AG08395 (cell line): ENCODE measurements at regions not wholly inside any gene's neighbourhood (a gene's known extent, or its start where the extent isn't known, plus 50 kb on each side); places are given as distances from the start of the nearest gene placed in this dataset.
"Not testable (repeated sequence)": the region's sequence is repeated elsewhere in the genome, so short reads cannot be mapped to it uniquely, and the experiment has no call there.

Experiments
- DNase-seq: peaks from one replicate; pipeline ENCODE4 v3.0.0; 2012; ENCODE audit warnings: mixed read lengths, low spot score

DNA sequence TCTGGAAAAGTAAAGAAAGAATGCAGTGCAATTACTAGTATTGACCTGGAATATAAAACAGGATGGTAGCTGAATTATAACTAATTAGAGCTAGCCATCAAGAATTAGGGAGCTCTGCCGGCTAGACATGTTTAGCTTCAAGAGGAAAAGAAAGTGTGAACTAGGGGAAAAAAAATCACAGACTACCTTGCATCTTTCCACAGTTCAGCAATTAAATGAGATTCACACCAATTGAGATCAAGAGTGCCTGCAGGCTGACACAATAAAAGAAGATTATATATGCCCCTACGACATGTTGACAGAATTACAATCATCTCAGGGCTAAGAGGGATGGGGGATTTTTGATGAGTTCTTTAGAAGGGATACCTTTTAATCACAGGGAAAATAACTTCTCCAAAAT is 303.3 kb upstream of the CELF2 start:
- DNase-seq, result no peak

DNA sequence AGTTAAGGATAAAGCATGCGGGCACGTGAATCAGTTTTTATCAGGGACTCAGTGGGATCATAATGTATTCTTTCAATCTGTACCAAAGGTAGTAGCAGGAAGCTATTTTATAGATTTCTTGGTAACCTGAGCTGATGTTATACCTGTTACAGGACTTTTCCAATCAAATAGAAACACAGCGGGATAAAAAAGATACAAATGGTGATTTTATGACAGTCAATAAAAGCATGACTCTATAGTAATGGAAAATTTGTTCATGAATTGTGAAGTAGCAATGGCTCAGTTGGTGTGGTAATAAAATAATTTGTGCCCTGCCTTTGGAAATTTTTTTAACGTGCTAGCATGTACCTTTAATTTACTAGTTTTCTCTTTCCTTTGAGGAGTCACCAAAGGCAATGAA is 300.7 kb upstream of the CELF2 start:
- DNase-seq, result no peak

DNA sequence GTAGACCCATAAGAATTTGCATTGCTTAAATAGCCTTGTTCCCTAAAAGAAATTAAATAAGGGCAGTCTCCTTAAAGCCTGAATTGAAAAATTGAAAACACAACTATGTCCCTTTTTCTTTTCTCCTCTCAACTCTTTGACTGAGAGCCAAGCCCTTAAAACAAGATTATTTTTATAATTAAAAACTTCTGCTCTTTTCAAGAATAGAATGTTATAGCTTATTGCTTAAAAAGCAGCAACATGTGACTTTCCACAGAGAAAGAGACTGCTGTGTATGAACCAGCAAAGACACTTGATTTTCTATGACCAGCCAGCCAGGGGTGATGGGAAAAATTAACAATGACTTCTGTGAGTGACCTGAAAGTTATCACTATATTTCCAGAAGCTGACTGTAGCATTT is 295.2 kb upstream of the CELF2 start:
- no peak for DNase-seq

DNA sequence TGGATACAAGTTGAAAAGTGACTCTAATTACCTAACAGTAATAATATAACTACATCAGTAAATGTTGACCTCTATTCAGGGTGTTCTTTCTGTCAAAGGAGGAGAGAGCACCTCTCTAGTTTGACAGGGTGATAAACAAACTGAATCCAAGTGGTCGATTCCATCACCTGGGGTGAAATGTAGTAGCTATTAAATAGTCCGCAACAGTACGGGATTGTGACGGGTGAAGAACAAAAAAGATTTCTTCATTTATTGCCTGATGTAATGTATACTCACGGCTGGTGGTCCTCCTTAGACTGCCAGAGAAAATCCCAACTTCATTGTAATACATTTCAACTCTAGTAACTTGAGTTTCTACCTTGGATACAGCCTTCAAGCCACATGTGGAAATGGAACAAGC is 292.5 kb upstream of the CELF2 start:
- no peak for DNase-seq

DNA sequence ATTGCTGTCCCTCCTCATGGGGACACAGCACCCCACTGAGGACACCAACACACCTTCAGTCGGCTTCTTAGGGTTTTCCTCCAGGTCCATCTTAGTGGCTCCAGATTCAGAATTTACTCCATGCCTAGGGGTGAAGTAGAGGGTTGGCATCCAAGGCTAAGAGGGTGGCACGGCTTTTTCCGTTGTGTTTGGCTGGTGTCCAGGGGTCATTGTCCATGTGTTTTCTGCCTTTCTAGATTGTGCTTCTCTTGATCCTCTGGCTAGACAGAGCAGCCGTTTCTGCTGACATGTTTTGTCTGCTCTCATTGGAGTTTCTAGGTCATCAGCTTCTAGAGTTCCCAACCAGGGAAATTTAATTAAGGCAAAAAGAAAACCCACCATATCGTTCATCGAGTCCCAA is 291.6 kb upstream of the CELF2 start:
- DNase-seq, result no peak

DNA sequence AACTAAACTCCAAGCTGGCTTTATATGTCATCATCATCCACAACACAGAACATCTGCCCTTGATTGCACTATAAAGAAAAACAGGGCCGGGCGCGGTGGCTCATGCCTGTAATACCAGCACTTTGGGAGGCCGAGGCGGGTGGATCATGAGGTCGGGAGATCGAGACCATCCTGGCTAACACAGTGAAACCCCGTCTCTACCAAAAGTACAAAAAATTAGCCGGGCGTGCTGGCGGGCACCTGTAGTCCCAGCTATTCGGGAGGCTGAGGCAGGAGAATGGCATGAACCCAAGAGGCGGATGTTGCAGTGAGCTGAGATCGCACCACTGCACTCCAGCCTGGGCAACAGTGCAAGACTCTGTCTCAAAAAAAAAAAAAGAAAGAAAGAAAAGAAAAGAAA is 290.3 kb upstream of the CELF2 start:
- not testable (repeated sequence) for DNase-seq

DNA sequence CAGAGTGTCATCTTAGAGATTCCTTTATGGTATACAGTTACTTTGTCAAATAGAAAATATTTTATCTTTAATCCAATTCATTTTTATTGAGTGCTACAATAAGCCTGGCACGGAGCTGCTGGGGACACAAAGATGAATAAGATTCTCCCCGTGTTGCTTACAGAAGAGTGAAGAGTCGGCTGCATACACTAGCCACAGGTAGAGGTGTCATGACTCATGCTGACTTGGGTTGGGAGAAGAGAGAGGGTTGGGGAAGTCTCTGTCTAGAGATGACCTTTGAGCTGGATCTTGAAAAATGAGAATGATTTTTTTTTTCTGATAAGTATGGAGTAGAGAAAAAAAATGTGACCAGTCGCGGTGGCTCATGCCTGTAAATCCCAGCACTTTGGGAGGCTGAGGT is 289.9 kb upstream of the CELF2 start:
- no peak for DNase-seq

DNA sequence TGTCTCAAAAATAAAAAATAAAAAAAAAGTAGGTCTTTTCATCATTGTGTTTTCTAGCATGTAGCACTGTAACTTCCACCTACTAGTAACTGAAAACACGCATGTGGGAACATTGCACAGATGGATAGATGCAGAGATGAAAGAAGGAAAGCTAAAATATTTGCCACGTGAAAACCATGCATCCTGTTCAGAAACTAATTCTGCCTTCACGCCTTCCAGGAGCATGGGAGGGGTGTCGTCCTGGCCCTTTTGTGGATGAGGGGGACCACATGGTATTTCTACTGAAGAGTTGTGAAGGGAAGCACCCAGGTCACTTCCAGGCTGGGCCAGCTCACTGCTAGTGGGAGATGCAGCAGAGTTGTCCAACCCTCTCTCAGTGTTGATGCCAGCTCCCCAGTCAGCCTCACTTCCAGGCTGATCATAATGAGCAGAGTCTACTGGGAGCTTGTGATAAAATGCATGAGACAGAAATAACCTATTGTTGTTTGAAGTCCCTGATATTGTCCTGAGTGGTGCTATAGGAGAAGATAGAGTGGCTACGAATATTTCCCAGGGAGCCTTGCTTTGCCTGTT is 287.1 kb upstream of the CELF2 start:
- no peak for DNase-seq

DNA sequence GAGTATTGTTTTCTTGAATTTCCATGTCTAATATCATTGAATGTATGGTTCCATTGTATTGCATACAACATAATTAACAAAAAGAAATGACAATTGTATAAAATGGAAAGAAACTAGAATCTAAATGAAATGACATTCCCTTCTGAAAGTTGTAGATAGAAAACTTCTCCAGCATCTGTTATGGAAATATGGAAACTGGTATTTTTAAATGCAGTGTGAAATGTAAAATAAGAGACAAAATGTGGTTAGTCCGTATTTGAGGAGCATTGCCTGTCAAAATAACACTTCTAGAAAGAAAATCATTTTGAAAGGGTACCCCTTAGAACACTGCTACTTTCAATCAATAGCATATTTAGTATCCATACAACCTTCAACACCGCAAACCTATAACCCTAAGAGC is 286.3 kb upstream of the CELF2 start:
- DNase-seq, result no peak

DNA sequence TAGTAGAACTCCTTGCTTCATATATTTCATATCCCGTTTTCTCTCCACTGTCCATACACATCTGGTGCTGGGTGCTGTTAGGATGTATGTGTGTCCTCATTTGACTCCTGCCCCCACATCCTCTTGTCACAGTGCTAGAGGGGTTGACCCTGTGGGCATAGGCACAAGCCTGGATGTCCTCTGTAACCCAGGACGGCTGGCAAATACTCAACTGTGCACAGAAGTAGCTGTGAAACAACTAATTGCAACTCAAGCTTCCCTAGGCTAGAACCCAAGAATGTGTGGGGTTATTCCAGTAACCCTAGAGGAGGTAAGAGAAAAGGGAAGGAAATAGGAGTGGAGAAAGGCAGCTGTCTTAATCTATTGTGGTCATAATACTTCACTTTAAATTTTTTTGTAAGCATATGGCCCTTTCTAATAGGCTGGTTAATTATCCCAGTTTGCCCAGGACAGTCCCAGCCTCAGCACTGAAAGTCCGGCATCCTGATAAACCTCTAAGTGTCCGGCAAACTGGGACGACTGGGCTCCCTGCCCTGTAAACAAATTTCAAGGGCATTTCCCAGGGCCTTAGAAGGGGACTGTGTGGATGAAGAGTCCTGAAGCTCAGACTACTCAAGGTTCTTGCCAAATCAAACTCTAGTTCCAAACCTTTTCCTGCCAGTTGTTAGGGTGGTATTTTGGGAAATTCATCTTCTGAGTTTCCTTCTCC is 283.2 kb upstream of the CELF2 start:
- DNase-seq, result no peak

DNA sequence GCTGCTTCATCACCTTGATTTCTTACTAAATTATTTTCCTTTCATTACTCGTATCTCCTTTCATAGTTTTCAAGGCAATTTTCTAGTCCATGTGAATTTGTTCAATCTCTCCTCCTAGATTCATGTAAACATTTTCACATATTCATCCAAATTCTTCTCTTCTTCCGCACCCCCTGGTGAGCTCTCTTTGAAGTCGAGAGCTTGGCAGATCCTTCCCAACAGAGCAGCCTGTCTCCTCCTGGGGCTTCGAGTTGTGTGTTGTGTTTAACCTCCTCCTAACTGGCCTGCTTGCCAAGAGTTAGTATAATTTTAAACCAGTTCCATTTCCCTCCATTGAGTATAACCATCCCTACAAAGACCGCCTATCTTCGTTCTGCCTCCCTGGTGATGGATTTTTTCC is 272.4 kb upstream of the CELF2 start:
- no peak for DNase-seq

DNA sequence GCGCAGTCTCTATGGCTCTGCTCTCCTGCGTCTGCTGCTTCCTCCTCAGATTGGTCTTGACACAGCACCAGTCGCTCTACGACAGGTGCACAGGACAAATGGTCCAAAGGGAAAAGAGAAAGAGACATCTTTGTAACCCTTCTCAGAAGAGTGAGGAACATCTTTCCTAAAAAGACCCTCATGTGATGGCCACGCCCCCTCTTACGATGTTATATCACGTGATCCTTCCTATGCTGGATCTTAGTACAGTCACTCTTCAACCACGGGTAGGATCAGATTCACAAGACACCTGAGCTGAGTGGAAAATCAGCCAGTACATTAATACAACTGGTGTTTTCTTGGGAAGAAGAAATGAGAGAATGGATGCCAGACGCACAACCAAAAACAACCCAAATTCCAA is 262.2 kb upstream of the CELF2 start:
- DNase-seq, result no peak

DNA sequence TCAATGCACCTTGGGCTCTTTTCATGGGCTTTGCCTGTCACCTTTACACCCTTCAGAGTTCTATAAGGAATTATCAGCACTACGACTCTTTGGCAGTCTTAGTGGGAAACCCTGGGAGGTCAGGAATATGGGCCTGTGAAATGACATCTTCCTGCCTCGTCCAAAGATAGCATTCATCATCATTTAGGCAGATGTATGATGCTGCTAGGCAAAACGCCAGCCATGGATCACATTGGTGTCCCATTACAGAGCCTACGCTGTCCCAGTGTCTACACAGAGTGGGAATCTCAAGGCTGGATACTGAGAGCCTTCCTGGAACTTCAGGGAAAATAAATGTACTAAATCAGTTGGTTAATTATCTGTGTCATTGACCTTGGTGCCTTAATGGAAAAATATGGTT is 259.4 kb upstream of the CELF2 start:
- DNase-seq, result no peak

DNA sequence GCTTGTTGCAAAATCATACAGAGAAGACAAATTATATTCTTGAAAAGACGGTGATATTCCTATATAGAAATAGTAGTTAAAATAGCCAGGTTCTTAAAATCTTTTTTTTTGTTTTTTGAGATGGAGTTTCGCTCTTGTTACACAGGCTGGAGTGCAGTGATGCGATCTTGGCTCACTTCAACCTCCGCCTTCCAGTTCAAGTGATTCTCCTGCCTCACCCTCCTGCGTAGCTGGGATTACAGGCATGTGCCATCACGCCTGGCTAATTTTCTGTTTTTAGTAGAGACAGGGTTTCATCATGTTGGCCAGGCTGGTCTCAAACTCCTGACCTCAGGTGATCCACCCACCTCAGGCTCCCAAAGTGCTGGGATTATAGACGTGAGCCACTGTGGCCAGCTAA is 257.9 kb upstream of the CELF2 start:
- DNase-seq, result not testable (repeated sequence)

DNA sequence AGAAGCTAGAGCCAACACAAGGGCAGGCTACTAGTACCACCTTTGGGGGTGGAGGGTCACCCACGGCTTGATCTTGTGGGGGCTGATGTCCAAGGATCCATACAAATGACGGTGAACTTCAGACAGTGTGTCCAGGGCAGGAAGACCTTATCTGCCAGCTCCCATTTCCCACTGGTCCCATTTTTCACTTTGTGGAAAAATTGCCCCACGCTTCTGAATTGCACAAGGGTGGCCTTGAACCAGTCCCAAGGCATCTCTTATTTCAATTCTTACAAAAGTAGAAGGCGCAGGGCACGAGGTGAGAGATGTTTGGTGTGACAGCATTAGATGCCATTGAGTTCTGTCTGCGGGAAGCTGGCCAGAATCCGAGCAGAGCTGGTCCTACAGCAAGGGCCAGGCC is 252.7 kb upstream of the CELF2 start:
- DNase-seq, result no peak

DNA sequence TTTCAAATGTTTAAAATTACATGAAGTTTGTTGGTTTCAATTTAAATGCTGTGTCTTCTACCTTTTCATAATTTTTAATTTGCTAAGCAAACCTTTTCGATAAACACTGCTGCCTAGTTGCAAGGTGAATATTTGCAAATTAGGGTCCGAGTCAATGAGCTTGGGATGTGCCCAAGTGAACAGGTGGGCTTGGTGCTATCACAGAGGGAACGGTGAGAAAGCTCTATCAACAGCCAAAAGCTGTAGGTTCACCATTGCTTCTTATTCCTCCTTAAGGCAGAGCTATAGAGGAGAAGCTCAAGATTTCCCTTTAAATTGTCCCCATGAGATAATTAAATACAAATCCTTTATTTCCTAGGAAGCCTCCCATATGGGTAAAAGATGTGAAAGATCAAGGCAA is 245.3 kb upstream of the CELF2 start:
- no peak for DNase-seq

DNA sequence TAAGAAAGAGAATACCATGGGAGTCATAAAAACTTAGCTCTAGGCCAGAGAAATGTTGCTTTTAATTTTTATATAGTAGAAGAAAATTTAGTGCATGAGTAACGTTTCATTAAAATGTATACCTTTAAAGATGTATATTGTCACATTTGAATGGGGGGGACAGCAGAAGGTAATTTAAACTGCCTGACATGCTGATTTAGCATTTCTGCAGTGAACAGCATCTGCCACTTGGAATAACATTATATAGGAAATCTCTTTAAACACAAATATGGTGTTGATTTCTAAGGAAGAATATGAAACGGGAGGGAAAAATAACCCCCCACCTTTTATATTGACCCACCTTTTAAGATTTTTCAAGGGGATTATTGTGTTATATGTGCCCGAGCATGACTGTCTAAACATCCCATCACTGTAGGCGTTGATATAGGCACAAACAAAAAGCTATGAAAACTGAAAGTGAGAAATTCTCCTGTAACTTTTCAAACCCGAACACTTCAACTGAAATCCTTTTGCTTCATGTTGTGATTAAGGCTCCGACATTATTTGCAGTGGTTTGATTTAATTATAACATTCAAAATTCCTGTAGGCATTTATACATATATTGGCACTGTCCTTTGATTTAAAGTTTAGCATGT is 244.7 kb upstream of the CELF2 start:
- DNase-seq, result no peak

DNA sequence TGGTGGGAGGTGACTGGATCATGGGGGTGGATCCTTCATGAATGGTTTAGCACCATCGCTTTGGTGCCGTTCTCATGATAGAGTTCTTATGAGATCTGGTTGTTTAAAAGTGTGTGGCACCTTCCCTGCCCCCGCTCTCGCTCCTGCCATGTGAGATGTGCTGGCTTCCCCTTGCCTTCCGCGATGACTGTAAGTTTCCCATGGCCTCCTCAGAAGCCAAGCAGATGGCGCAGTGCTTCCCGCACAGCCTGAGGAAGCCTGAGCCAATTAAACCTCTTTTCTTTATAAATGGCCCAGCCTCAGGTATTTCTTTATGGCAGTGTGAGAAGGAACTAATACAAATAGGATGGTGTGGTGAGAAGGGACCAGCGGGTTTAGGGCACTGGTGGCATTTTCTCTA is 243.3 kb upstream of the CELF2 start:
- no peak for DNase-seq

DNA sequence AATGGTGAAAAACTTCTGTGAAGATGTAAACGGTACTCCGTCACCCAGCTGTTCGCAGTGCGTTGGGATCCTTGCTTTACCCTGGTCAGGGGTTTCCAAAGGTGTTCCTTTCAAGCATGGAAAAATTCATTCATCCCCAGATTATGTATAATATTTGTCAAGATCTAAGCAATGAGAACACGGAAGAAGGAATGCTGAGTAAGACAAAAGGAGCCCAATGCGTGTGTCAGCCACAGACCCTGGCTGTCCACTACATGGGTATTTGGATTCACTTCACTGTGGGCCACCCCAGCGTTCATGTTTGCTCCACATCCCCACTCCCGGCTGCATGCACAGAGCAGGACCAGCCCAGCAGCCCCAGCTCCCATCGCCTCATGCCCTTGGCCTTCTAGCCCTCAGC is 241.3 kb upstream of the CELF2 start:
- DNase-seq, result no peak

DNA sequence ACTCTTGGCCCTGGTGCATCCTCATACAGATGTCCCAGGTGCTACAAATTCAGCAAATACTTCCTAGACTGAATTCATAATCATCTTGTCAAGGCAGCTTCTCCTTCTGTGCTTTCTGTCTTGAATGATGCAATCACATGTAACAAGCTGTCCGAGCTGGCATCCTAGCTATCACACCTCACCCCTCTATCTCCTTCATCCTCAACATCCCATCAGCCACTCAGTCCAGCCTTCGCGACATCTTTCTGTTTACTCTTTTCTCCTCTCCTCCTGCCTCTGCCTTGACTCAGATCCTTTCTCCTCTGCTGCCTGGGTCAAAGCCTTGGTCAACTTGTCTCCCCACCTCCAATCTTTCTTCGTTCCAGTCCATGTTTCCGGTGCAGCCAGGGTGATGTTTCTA is 240.4 kb upstream of the CELF2 start:
- no peak for DNase-seq

DNA sequence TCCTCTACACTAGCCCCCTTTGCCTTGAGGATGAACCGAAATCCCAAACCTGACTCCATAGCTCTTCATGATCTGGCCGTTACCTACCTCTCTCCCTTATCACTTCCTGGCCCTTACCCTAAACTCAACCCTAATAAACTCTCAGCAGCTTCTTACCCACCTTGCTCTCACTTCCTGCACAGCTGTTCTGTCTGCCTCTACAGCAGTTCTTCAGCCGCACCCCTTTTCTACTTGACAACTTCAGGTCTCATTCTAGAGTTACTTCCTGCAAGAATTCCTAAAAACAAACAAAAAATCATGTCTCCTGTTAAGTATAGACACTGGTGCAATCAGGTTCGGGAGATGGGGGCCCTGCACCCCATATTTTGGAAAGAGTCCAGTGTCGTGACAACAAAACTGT is 239.9 kb upstream of the CELF2 start:
- no peak for DNase-seq

DNA sequence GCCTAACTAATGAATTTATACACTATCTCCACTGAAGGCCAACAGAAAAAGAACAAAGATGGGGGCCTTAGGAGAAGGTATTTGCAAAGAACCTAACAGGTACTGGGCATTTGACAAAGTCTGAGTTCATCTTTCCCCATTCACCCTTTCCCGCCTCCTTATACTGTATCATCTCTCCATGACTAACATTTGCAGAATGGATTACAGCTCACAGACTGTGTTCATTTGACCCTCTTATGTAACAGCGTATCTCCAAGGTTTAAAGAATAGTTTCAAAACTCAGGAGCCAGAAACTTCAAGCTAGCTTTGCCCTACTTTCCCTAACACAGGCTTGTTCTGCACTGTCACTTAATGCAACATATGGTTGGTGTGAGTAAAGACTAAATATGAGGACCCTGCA is 238.7 kb upstream of the CELF2 start:
- no peak for DNase-seq

DNA sequence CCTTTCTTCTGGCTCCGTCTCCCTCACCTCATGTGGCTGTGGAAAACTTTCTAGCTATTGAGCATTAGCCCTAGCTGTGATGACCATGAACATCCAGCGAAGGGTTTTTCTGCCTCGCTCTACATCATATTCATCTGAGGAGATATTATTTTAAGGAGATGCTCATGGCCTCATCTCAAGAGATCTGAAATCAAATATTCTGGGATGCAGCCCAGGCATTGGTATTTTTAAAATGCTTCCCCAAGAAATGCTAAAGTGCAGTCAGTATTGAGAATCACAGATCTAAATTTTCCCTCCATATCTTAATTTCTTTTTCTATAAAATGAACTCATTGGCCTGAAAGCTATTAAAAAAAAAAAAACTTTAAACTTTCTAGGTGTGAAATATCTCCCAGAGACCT is 238.2 kb upstream of the CELF2 start:
- DNase-seq, result no peak

DNA sequence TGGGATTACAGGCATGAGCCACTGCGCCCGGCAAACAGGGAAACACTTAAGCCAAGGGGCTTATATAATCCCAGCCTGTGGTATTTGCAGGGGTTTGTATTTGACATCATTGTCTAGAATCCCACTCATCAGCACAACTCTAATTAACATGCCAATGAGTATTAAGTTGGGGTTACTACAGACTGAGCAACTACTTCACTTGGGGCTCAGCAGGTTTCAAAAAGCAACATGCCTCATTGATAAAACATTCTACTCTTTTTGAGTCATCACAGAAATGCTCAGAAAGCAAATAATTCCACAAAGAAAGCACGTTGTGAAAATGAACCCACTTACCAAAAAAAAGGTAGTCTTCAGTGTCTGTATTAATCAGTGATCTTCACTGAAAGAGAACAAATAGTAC is 236.9 kb upstream of the CELF2 start:
- no peak for DNase-seq
